ENCODE measurements at regions not wholly inside any gene's neighbourhood (a gene's known extent, or its start where the extent isn't known, plus 50 kb on each side); places are given as distances from the start of the nearest gene placed in this dataset.

DNA sequence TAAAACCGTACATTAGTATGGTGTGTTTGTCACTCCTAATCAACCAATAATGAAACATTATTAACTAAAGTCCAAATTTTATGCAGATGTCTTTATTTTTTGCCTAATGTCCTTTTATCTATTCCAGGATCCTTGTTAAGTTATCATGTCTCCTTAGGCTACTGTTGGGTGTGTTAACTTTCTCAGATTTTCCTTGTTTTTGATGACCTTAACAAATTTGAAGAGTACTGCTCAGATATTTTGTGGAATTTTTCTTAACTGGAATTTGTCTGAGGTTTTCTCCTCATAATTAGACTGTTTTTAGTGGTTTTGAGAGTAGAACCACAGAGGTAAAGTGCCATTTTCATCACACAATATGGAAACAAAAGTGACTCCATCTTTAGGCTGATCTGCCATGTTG, 406.3 kb downstream of the MEI4 start:
- Histone ChIP-seq H3K4me1 (ENCODE audit: control insufficient read depth in 4 of 4, insufficient read depth in 4 of 4, low read length in 3 of 4) (no peaks in the 10 kb centered on the region), H3K9me3 (ENCODE audit: control insufficient read depth in 4 of 4, low read length in 3 of 4) (no peaks in the 10 kb centered on the region)
- WGBS = 88% methylated on average over 1 of the region's 1 CpG

DNA sequence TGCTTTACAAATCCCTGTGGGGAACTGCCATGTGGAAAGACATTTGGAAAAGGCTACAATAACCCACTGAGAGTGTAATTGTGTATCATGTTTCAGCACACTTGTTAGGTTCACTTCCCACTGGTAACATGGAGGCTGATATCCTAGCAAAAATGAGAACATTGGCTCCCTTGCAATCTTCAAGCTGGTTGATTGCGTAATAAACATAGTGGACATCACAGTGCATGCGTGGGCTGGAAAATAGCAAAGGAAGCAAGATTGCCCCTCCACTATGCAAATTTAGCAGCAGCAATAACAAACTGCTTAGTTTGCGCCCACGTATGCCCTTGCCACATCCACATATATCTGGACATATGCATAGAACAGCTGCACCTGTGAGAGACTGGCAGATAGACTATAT, 410.2 kb downstream of the MEI4 start:
- no peak overlapping the region for H3K27ac ChIP-seq (ENCODE audit: low read depth in 1 of 2, low read length in 2 of 2)
- no peaks in the 10 kb centered on the region for H3K4me1 ChIP-seq (ENCODE audit: control insufficient read depth in 4 of 4, insufficient read depth in 4 of 4, low read length in 3 of 4)
- no peak overlapping the region for H3K9ac ChIP-seq (ENCODE audit: low read depth in 1 of 2, low read length in 2 of 2)
- H3K9me3 ChIP-seq (ENCODE audit: control insufficient read depth in 4 of 4, low read length in 3 of 4) = no peaks in the 10 kb centered on the region
- TF ChIP-seq FOXA1 (IDR thresholded peaks at IDR 0.05) = no peak
- TF ChIP-seq YY1 (IDR thresholded peaks at IDR 0.05) = no peak
- TF ChIP-seq NR2F2 (IDR thresholded peaks at IDR 0.05) = no peak
- TF ChIP-seq, protein P1, sequence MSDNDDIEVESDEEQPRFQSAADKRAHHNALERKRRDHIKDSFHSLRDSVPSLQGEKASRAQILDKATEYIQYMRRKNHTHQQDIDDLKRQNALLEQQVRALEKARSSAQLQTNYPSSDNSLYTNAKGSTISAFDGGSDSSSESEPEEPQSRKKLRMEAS (IDR thresholded peaks at IDR 0.05) = no peak
- TF ChIP-seq RXRA (IDR thresholded peaks at IDR 0.05) = no peak
- no peak for TF ChIP-seq JUND (IDR thresholded peaks at IDR 0.05)
- TF ChIP-seq, protein P2, sequence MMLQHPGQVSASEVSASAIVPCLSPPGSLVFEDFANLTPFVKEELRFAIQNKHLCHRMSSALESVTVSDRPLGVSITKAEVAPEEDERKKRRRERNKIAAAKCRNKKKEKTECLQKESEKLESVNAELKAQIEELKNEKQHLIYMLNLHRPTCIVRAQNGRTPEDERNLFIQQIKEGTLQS (IDR thresholded peaks at IDR 0.05) = no peak
- TF ChIP-seq, protein P3, sequence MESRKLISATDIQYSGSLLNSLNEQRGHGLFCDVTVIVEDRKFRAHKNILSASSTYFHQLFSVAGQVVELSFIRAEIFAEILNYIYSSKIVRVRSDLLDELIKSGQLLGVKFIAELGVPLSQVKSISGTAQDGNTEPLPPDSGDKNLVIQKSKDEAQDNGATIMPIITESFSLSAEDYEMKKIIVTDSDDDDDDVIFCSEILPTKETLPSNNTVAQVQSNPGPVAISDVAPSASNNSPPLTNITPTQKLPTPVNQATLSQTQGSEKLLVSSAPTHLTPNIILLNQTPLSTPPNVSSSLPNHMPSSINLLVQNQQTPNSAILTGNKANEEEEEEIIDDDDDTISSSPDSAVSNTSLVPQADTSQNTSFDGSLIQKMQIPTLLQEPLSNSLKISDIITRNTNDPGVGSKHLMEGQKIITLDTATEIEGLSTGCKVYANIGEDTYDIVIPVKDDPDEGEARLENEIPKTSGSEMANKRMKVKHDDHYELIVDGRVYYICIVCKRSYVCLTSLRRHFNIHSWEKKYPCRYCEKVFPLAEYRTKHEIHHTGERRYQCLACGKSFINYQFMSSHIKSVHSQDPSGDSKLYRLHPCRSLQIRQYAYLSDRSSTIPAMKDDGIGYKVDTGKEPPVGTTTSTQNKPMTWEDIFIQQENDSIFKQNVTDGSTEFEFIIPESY (IDR thresholded peaks at IDR 0.05) = no peak
- H3K4me3 ChIP-seq (ENCODE audit: low read depth in 1 of 3, low read length in 3 of 3) = no peak overlapping the region
- no peaks in the 10 kb centered on the region for H3K27me3 ChIP-seq (ENCODE audit: control insufficient read depth in 4 of 4, insufficient read depth in 4 of 4, low read length in 3 of 4)
- 87% methylated on average over 4 of the region's 4 CpGs for WGBS
- H3K36me3 ChIP-seq (ENCODE audit: control insufficient read depth in 4 of 4, insufficient read depth in 3 of 4, low read depth in 1 of 4, low read length in 3 of 4) = no peaks in the 10 kb centered on the region
- DNase-seq (ENCODE audit: low spot score) = no peak

More for the DNA sequence above, 406.3 kb downstream of the MEI4 start:
- no peak overlapping the region for H3K4me3 ChIP-seq (ENCODE audit: low read depth in 1 of 3, low read length in 3 of 3)
- no peak for DNase-seq (ENCODE audit: low spot score)
- no peaks in the 10 kb centered on the region for H3K36me3 ChIP-seq (ENCODE audit: control insufficient read depth in 4 of 4, insufficient read depth in 3 of 4, low read depth in 1 of 4, low read length in 3 of 4)
- no peak overlapping the region for H3K9ac ChIP-seq (ENCODE audit: low read depth in 1 of 2, low read length in 2 of 2)
- H3K27me3 ChIP-seq (ENCODE audit: control insufficient read depth in 4 of 4, insufficient read depth in 4 of 4, low read length in 3 of 4) = no peaks in the 10 kb centered on the region
- no peak overlapping the region for H3K27ac ChIP-seq (ENCODE audit: low read depth in 1 of 2, low read length in 2 of 2)
- TF ChIP-seq SP1 (IDR thresholded peaks at IDR 0.05) (no peak), HNF4G (IDR thresholded peaks at IDR 0.05) (no peak), FOXA1 (IDR thresholded peaks at IDR 0.05) (no peak), HNF4A (conservative IDR thresholded peaks at IDR 0.05) (no peak), RAD21 (IDR thresholded peaks at IDR 0.05) (no peak), YY1 (IDR thresholded peaks at IDR 0.05) (no peak), TAF1 (conservative IDR thresholded peaks at IDR 0.05) (no peak), NR2F2 (IDR thresholded peaks at IDR 0.05) (no peak), EGR1 (IDR thresholded peaks at IDR 0.05; ENCODE audit: low read depth in 2 of 2) (no peak), JUND (IDR thresholded peaks at IDR 0.05) (no peak)
- TF ChIP-seq, protein P4, sequence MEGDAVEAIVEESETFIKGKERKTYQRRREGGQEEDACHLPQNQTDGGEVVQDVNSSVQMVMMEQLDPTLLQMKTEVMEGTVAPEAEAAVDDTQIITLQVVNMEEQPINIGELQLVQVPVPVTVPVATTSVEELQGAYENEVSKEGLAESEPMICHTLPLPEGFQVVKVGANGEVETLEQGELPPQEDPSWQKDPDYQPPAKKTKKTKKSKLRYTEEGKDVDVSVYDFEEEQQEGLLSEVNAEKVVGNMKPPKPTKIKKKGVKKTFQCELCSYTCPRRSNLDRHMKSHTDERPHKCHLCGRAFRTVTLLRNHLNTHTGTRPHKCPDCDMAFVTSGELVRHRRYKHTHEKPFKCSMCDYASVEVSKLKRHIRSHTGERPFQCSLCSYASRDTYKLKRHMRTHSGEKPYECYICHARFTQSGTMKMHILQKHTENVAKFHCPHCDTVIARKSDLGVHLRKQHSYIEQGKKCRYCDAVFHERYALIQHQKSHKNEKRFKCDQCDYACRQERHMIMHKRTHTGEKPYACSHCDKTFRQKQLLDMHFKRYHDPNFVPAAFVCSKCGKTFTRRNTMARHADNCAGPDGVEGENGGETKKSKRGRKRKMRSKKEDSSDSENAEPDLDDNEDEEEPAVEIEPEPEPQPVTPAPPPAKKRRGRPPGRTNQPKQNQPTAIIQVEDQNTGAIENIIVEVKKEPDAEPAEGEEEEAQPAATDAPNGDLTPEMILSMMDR (IDR thresholded peaks at IDR 0.05; ENCODE audit: low read depth, low read length, missing input control) = no peak
- TF ChIP-seq, protein P2 (IDR thresholded peaks at IDR 0.05) = no peak
- TF ChIP-seq, protein P1 (IDR thresholded peaks at IDR 0.05) = no peak
- TF ChIP-seq, protein P3 (IDR thresholded peaks at IDR 0.05) = no peak
